ENCODE measurements at regions not wholly inside any gene's neighbourhood (a gene's known extent, or its start where the extent isn't known, plus 50 kb on each side); places are given as distances from the start of the nearest gene placed in this dataset.

DNA sequence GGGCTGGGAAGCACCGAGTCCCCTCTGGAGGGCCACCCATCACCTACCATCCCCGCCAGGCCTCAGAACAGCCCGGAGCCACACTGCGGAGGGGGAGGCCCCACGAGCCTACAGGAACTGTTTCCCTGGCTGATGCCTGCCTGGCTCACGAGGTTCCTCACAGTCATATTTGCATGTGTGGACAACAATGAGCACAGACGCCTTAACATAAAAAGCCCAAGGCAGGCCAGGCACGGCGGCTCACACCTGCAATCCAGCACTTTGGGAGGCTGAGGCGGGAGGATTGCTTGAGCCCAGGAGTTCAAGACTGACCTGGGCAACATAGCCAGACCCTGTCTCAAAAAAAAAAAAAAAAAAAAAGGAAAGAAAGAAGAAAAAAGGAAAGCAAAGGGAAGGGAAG lies 125.9 kb downstream of the FAM53A start:
- no peaks in the 10 kb centered on the region for H3K36me3 ChIP-seq
- H3K27ac ChIP-seq: no peak overlapping the region
- H3K27me3 ChIP-seq: no peaks in the 10 kb centered on the region
- TF ChIP-seq, protein P1, sequence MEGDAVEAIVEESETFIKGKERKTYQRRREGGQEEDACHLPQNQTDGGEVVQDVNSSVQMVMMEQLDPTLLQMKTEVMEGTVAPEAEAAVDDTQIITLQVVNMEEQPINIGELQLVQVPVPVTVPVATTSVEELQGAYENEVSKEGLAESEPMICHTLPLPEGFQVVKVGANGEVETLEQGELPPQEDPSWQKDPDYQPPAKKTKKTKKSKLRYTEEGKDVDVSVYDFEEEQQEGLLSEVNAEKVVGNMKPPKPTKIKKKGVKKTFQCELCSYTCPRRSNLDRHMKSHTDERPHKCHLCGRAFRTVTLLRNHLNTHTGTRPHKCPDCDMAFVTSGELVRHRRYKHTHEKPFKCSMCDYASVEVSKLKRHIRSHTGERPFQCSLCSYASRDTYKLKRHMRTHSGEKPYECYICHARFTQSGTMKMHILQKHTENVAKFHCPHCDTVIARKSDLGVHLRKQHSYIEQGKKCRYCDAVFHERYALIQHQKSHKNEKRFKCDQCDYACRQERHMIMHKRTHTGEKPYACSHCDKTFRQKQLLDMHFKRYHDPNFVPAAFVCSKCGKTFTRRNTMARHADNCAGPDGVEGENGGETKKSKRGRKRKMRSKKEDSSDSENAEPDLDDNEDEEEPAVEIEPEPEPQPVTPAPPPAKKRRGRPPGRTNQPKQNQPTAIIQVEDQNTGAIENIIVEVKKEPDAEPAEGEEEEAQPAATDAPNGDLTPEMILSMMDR (IDR thresholded peaks at IDR 0.05): no peak
- TF ChIP-seq POLR2A (IDR thresholded peaks at IDR 0.05): no peak
- no peak for DNase-seq
- no peaks in the 10 kb centered on the region for H3K9me3 ChIP-seq
- no peaks in the 10 kb centered on the region for H3K4me1 ChIP-seq
- H3K4me3 ChIP-seq: no peak overlapping the region

DNA sequence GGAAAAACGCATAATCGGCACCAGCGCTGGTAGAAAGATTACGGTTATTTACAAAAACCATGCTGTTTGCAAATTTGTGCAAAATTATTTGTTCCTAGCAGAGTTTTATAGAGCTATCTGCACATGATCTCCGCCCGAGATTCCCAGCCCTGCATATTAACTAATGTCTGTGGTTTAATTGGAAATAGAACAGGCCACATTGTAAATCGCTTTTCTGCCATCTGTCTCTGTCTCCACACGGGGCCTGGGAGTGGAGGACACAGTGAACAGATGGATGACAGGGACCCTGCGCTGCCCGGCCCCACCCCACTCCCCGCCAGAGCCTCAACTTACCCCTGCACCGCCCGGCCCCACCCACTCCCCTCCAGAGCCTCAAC lies 126.9 kb downstream of the FAM53A start:
- Histone ChIP-seq H3K4me1 (no peaks in the 10 kb centered on the region), H3K27ac (no peak overlapping the region), H3K36me3 (no peaks in the 10 kb centered on the region), H3K9me3 (no peaks in the 10 kb centered on the region), H3K27me3 (no peaks in the 10 kb centered on the region), H3K4me3 (no peak overlapping the region)
- DNase-seq: no peak
- no peak for TF ChIP-seq POLR2A (IDR thresholded peaks at IDR 0.05)
- TF ChIP-seq, protein P1 (IDR thresholded peaks at IDR 0.05): no peak

DNA sequence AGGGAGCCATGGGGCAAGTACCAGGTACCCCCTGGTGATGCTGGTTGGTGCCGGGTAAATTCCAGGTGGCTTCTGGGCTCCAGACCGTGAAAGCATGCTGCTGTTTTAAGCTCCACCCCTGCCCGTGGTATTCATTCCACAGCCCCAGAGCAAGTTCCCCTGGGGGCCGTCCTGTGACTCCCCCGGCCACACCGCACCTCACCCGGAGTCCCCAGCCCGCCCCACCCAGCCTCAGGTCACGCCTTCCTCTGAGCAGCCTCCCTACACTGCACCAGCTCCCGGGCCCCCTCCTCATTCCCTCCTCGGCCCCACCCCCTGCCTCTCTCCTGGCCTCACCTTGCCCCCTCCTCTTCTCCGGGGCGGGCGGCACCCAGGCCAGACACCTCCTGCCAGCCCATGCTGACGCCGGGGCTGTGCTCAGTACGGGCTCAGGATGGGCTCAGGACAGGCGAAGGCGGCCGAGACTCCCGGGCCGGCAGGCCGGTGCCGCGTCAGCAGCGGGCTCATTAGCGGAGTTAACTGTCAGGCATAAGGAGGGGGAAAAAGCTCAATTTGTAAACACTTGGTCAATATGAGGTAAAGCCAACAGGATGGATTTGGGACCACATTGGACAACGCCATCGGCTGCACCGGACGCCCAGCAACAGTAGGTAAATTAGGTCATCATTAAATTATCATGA lies 127.4 kb downstream of the FAM53A start:
- Histone ChIP-seq H3K27me3 (no peaks in the 10 kb centered on the region), H3K9me3 (no peaks in the 10 kb centered on the region), H3K4me3 (no peak overlapping the region), H3K4me1 (no peaks in the 10 kb centered on the region), H3K36me3 (no peaks in the 10 kb centered on the region), H3K27ac (no peak overlapping the region)
- no peak for DNase-seq
- TF ChIP-seq, protein P1 (IDR thresholded peaks at IDR 0.05): no peak
- TF ChIP-seq POLR2A (IDR thresholded peaks at IDR 0.05): no peak

DNA sequence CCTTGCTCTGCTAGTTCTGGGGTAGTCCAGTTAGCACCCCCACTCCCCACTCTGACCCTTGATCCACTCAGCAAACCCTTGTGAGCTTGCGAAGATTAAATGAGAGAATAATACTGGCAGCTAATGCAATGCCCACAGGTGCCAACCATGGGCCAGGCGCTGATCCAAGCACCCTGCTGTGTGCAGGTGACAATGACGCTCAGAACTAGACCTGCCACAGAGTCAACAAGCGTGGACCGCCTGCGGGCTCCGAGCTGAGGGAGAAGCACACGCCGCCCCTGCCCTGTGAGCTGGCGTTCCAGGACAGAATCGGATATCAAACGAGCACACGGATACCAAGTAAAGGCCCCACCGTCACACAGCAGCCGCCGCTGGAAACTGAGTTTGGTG lies 129.2 kb downstream of the FAM53A start:
- no peaks in the 10 kb centered on the region for H3K4me1 ChIP-seq
- H3K27ac ChIP-seq: no peak overlapping the region
- no peak for DNase-seq
- no peak overlapping the region for H3K4me3 ChIP-seq
- TF ChIP-seq, protein P1 (IDR thresholded peaks at IDR 0.05): no peak
- TF ChIP-seq POLR2A (IDR thresholded peaks at IDR 0.05): no peak
- no peaks in the 10 kb centered on the region for H3K36me3 ChIP-seq
- H3K27me3 ChIP-seq: no peaks in the 10 kb centered on the region
- no peaks in the 10 kb centered on the region for H3K9me3 ChIP-seq

DNA sequence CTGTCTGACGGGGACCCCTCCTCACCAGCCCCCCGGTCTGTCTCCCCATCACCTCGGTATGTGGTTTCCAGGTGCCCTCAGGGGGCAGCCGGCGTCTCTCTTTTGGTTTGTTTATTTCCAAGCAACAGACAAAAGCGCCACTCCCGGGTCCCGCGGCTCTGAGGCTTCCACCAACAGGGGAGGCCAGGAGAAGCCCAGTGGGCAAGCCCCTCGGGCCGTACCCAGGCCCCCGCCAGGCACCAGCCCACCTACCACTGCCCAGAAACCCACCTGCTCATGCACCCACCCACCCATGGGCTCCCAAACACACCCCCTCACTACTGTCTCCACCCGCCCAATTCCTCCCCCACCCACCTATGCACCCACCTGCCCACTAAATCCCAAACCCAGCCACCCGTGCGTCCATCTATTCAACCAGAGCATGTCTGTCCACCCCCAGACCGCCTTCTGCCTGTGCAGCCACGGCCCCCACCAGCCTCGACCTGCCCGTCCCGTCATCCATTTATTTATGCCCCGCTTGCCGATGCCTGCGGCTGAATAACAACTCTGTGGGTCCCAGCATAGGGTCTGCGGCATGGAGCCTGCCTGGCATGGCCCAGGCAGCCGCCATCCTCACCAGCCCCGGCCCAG lies 129.8 kb downstream of the FAM53A start:
- no peak for DNase-seq
- no peak overlapping the region for H3K27ac ChIP-seq
- no peaks in the 10 kb centered on the region for H3K36me3 ChIP-seq
- H3K27me3 ChIP-seq: no peaks in the 10 kb centered on the region
- H3K4me3 ChIP-seq: no peak overlapping the region
- TF ChIP-seq, protein P1 (IDR thresholded peaks at IDR 0.05): no peak
- no peak for TF ChIP-seq POLR2A (IDR thresholded peaks at IDR 0.05)
- H3K4me1 ChIP-seq: no peaks in the 10 kb centered on the region
- H3K9me3 ChIP-seq: no peaks in the 10 kb centered on the region

Data from Peyer's patch (tissue), 4 donors.